AG10803 (cell line): ENCODE measurements at regions not wholly inside any gene's neighbourhood (a gene's known extent, or its start where the extent isn't known, plus 50 kb on each side); places are given as distances from the start of the nearest gene placed in this dataset.

ENCODE experiments used
- DNase-seq: peaks from one replicate; pipeline ENCODE4 v3.0.0; 2010; ENCODE audit warnings: low read depth
- H3K4me3 ChIP-seq: 2 replicates; pipeline ENCODE4 v1.5.1; 2011; ENCODE audit warnings: mild to moderate bottlenecking, low read length, control low read depth
- CTCF ChIP-seq: conservative IDR thresholded peaks from 2 replicates; pipeline ENCODE4 v1.5.1; 2011; ENCODE audit warnings: mild to moderate bottlenecking, low read length, control low read depth, inconsistent platforms

DNA sequence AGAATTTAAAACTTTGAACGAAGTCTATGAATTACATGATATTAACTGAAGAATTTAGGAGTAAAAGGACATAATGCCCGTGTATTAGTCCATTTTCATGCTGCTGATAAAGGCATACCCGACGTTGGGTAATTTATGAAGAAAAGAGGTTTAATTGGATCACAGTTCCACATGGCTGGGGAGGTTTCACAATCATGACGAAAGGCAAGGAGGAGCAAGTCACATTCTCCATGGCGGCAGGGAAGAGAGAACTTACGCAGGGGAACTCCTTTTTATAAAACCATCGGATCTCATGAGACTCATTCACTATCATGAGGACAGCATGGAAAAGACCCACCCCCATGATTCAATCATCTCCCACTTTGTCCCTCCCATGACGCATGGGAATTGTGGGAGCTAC is 210.6 kb downstream of the CD83 start:
- DNase-seq, result no peak
- no peak overlapping the region for H3K4me3 ChIP-seq
- no peak for TF ChIP-seq CTCF

GRCh38 chr6:14333556-14334305 is 216.2 kb downstream of the CD83 start:
- no peak for TF ChIP-seq CTCF
- DNase-seq, result peak; percentile 92
- H3K4me3 ChIP-seq, result no peak overlapping the region

- DNase-seq, result no peak
- no peak overlapping the region for H3K4me3 ChIP-seq
- TF ChIP-seq CTCF, result no peak
Observed at GRCh38 chr6:14335071-14335470, 217.5 kb downstream of the CD83 start.

- no peak for TF ChIP-seq CTCF
- DNase-seq, result peak; percentile 72
- H3K4me3 ChIP-seq, result no peak overlapping the region
Observed at GRCh38 chr6:14337152-14337551, 219.6 kb downstream of the CD83 start.

DNA sequence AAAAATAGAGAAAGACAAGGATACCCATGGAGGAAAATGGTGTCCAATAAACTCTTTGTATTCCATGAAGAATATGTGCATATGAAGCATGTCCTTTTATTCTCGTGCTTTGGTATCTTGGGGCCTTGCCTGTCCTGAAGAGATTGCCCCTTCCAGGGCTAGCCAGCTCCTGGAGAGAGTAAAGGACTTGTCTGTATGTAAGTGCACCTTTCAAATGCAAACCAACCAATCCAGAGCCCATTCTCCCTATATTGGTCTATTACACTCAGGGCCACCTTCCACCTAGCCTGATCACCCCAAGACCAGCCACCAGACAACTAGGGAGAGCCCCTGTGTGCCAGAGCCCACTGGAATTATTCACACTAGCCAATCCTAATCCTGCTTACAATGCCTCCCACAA is 221.6 kb downstream of the CD83 start:
- H3K4me3 ChIP-seq, result no peak overlapping the region
- DNase-seq, result no peak
- no peak for TF ChIP-seq CTCF

DNA sequence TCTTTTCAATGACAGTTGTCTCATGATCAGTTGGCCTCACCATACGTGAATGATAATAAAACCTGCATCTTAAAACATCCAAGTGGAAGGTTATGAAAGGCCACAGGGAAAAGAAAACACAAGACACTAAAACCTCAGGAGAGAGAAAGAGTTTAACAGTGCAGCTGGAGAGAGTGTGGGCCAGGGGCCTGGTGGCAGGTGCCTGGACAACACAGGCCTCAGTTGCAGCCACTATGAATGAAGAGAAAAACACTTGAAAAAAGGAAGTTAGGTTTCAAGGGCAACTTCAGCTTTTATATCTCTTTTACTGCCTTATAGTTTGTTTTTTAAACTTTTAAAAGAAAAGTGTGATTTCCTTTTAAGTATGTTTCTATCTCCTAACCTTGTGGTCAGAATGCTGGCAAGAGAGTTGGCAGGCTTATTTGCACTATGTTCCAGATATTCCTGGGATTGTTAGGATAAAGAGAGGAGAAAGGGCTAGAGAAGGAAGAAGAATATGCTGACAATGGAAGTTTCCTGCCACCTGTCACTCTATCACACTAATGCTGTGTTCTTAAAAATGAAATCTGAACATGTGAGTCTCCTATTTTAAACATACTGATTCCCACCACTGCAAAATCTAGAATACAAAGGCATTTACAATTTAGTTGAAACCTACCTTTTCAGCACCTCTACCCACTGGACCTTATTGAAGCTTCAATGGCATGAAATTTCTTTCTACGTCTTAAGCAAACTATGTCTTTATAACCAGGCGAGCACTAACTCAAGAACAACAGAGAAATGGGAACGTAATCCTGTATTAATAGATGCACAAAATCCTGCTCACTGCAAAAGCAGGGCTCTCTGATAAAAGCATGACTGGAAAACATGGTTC is 222.4 kb downstream of the CD83 start:
- DNase-seq, result no peak
- no peak overlapping the region for H3K4me3 ChIP-seq
- no peak for TF ChIP-seq CTCF

GRCh38 chr6:14344486-14344885 is 226.9 kb downstream of the CD83 start:
- no peak for DNase-seq
- no peak for TF ChIP-seq CTCF
- no peak overlapping the region for H3K4me3 ChIP-seq
